OCI-LY1 (cell line): ENCODE measurements at regions not wholly inside any gene's neighbourhood (a gene's known extent, or its start where the extent isn't known, plus 50 kb on each side); places are given as distances from the start of the nearest gene placed in this dataset.

Source experiments
- EZH2 ChIP-seq: fragments of 200-600 bp; sonication (generic), shearing (Covaris generic); IDR thresholded peaks from 2 replicates; pipeline ENCODE4 v1.8.0; 2017; ENCODE audit warnings: borderline replicate concordance, mixed run types, mild to moderate bottlenecking, antibody characterized with exemption, low read length, moderate library complexity, mixed read lengths
- TF ChIP-seq, protein P1 (sequence below): fragments of 200-600 bp; sonication (generic), shearing (Covaris generic); IDR thresholded peaks from 2 replicates; pipeline ENCODE4 v1.5.1; 2017; ENCODE audit warnings: mild to moderate bottlenecking, antibody characterized with exemption, low read length, moderate library complexity, mixed read lengths

GRCh38 chr1:214957330-214958137, 125.0 kb upstream of the KCNK2 start:
- TF ChIP-seq, protein P1, sequence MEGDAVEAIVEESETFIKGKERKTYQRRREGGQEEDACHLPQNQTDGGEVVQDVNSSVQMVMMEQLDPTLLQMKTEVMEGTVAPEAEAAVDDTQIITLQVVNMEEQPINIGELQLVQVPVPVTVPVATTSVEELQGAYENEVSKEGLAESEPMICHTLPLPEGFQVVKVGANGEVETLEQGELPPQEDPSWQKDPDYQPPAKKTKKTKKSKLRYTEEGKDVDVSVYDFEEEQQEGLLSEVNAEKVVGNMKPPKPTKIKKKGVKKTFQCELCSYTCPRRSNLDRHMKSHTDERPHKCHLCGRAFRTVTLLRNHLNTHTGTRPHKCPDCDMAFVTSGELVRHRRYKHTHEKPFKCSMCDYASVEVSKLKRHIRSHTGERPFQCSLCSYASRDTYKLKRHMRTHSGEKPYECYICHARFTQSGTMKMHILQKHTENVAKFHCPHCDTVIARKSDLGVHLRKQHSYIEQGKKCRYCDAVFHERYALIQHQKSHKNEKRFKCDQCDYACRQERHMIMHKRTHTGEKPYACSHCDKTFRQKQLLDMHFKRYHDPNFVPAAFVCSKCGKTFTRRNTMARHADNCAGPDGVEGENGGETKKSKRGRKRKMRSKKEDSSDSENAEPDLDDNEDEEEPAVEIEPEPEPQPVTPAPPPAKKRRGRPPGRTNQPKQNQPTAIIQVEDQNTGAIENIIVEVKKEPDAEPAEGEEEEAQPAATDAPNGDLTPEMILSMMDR = no peak
- TF ChIP-seq EZH2 = no peak
